Keratinocyte (primary cell): ENCODE measurements at regions not wholly inside any gene's neighbourhood (a gene's known extent, or its start where the extent isn't known, plus 50 kb on each side); places are given as distances from the start of the nearest gene placed in this dataset.

Experiments
- DNase-seq: peaks from one replicate; pipeline ENCODE4 v3.0.0-alpha.2; 2011; ENCODE audit warnings: low read depth, missing footprints, low spot score
- FAIRE-seq: peaks from 2 replicates; lab custom pipeline; 2011; peaks lifted over from hg19 to GRCh38; lab: Jason Lieb, UNC
- H2AFZ ChIP-seq: 2 replicates; pipeline ENCODE4 v1.6.0; 2012; ENCODE audit warnings: low read length, control low read depth, inconsistent platforms; ENCODE audit not compliant: control insufficient read depth
- H3K27ac ChIP-seq: 2 replicates; pipeline ENCODE4 v1.5.1; 2011; ENCODE audit warnings: low read length; ENCODE audit not compliant: control insufficient read depth, insufficient read depth
- H3K27me3 ChIP-seq: 3 replicates; pipeline ENCODE4 v1.6.0; 2011; ENCODE audit warnings: low read length; ENCODE audit not compliant: control insufficient read depth, insufficient read depth; ENCODE audit errors: extremely low read depth
- H3K36me3 ChIP-seq, 2 experiments: 2 replicates in 1 of 2; 3 replicates in 1 of 2; pipeline ENCODE4 v1.5.1; 2011; ENCODE audit warnings: low read length in 2 of 2, mild to moderate bottlenecking in 1 of 2; ENCODE audit not compliant: control insufficient read depth in 2 of 2, insufficient read depth in 2 of 2; ENCODE audit errors: extremely low read depth in 1 of 2
- H3K4me1 ChIP-seq: 3 replicates; pipeline ENCODE4 v1.5.1; 2011; ENCODE audit warnings: low read length; ENCODE audit not compliant: control insufficient read depth, insufficient read depth; ENCODE audit errors: extremely low read depth
- H3K4me2 ChIP-seq: 3 replicates; pipeline ENCODE4 v1.6.0; 2011; ENCODE audit warnings: low read depth, low read length; ENCODE audit not compliant: control insufficient read depth, insufficient read depth; ENCODE audit errors: extremely low read depth
- H3K4me3 ChIP-seq, 3 experiments: fragments of 200-600 bp in 1 of 3; sonication (generic) in 1 of 3; 2 replicates in 2 of 3; 3 replicates in 1 of 3; pipeline ENCODE4 v1.5.1; 2011 to 2016; ENCODE audit warnings: low read length in 3 of 3, mild to moderate bottlenecking in 3 of 3, control low read depth in 2 of 3, inconsistent platforms in 1 of 3, low read depth in 1 of 3, mixed read lengths in 1 of 3, mixed run types in 1 of 3, moderate library complexity in 1 of 3; ENCODE audit not compliant: control insufficient read depth in 2 of 3, insufficient read depth in 2 of 3; ENCODE audit errors: extremely low read depth in 1 of 3
- H3K79me2 ChIP-seq: 2 replicates; pipeline ENCODE4 v1.6.0; 2012; ENCODE audit warnings: low read length; ENCODE audit not compliant: control insufficient read depth, insufficient read depth
- H3K9ac ChIP-seq: 3 replicates; pipeline ENCODE4 v1.6.0; 2011; ENCODE audit warnings: low read length; ENCODE audit not compliant: control insufficient read depth, insufficient read depth; ENCODE audit errors: extremely low read depth
- H3K9me1 ChIP-seq: 3 replicates; pipeline ENCODE4 v1.6.0; 2011; ENCODE audit warnings: low read length; ENCODE audit not compliant: control insufficient read depth, insufficient read depth; ENCODE audit errors: extremely low read depth
- H3K9me3 ChIP-seq: 2 replicates; pipeline ENCODE4 v1.5.1; 2012; ENCODE audit warnings: low read depth, low read length; ENCODE audit not compliant: control insufficient read depth
- H4K20me1 ChIP-seq: 3 replicates; pipeline ENCODE4 v1.6.0; 2011; ENCODE audit warnings: low read length; ENCODE audit not compliant: control insufficient read depth, insufficient read depth; ENCODE audit errors: extremely low read depth
- EZH2 ChIP-seq: IDR thresholded peaks from one replicate; pipeline ENCODE4 v1.6.1; 2012; ENCODE audit warnings: inconsistent platforms, mild to moderate bottlenecking, low read length, moderate library complexity
- dilution Hi-C: fragments of 300-500 bp; cut with MboI; formaldehyde crosslinking; loops from one replicate; pipeline ENCODE4 v1.7.0; 2020; ENCODE audit warnings: low sequenced_read_pairs; ENCODE audit not compliant: extremely low pct_ligation_motif_present
- TF ChIP-seq, protein P1 (sequence below), 3 experiments: IDR thresholded peaks in 1 of 3; conservative IDR thresholded peaks in 1 of 3; optimal IDR thresholded peaks in 1 of 3; 2 replicates in 2 of 3; 3 replicates in 1 of 3; pipeline versions ENCODE3 to v1.5.1; 2011; ENCODE audit warnings: low read length in 3 of 3, mild to moderate bottlenecking in 3 of 3, moderate library complexity in 2 of 3, control low read depth in 1 of 3, inconsistent platforms in 1 of 3; ENCODE audit not compliant: insufficient read depth in 2 of 3; ENCODE audit errors: extremely low read depth in 1 of 3

DNA sequence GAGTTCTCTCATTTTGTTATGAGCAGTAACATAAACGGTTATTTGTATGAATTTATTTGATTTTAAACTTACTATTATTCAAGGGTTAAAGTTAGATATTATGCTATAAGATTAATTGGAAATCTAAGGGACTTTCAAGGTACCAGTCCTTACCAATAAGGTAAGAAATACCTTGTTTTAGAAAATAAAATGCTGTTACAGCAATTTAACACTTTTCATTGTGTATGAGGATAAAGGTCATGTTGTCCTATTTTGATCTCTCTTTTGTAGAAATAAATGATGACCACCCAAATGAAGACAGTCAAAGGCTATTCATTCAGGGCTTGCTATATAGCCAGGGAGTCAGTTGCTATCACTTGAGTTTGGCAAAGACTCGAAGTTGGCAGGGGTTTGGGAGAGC, 1185.9 kb upstream of the GOT2 start:
- no peaks in the 10 kb centered on the region for H3K27me3 ChIP-seq
- FAIRE-seq: no peak
- H3K9me1 ChIP-seq: no peaks in the 10 kb centered on the region
- H3K4me3 ChIP-seq: no peak overlapping the region
- H3K79me2 ChIP-seq: no peaks in the 10 kb centered on the region
- no peak overlapping the region for H2AFZ ChIP-seq
- DNase-seq: no peak
- dilution Hi-C loops: no loop called here
- H3K4me1 ChIP-seq: no peaks in the 10 kb centered on the region
- H3K9ac ChIP-seq: no peak overlapping the region
- no peaks in the 10 kb centered on the region for H3K9me3 ChIP-seq
- H3K36me3 ChIP-seq: no peaks in the 10 kb centered on the region
- H4K20me1 ChIP-seq: no peaks in the 10 kb centered on the region
- no peak overlapping the region for H3K4me2 ChIP-seq
- TF ChIP-seq, protein P1, sequence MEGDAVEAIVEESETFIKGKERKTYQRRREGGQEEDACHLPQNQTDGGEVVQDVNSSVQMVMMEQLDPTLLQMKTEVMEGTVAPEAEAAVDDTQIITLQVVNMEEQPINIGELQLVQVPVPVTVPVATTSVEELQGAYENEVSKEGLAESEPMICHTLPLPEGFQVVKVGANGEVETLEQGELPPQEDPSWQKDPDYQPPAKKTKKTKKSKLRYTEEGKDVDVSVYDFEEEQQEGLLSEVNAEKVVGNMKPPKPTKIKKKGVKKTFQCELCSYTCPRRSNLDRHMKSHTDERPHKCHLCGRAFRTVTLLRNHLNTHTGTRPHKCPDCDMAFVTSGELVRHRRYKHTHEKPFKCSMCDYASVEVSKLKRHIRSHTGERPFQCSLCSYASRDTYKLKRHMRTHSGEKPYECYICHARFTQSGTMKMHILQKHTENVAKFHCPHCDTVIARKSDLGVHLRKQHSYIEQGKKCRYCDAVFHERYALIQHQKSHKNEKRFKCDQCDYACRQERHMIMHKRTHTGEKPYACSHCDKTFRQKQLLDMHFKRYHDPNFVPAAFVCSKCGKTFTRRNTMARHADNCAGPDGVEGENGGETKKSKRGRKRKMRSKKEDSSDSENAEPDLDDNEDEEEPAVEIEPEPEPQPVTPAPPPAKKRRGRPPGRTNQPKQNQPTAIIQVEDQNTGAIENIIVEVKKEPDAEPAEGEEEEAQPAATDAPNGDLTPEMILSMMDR (optimal IDR thresholded peaks at IDR 0.05 in 1 of 3, IDR thresholded peaks at IDR 0.05 in 1 of 3, conservative IDR thresholded peaks at IDR 0.05 in 1 of 3; ENCODE audit: extremely low read depth in 1 of 3, insufficient read depth in 2 of 3, low read length in 3 of 3): no peak
- TF ChIP-seq EZH2: no peak
- H3K27ac ChIP-seq: no peak overlapping the region

DNA sequence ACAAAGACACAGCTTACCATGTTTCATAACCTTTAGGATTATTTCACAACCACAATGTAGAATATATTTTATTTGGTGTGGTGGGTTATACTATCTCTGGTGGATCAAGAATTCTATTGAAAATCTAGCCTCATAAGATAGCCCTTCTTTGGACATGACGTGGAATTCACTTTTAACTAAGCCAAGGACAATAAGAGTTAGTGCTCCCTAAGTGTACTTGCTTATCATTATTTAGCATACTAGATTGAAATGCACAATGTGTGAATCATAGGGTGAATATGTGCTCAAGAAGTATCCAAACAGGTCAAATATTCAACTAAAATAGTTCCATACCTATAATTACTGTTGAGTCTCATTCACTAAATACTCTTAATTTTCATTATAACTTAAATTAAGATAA, 1179.5 kb upstream of the GOT2 start:
- no peak for DNase-seq
- Histone ChIP-seq H3K27me3 (no peaks in the 10 kb centered on the region), H2AFZ (no peak overlapping the region), H3K4me3 (no peak overlapping the region), H3K79me2 (no peaks in the 10 kb centered on the region), H3K4me1 (no peaks in the 10 kb centered on the region), H3K36me3 (no peaks in the 10 kb centered on the region), H3K9ac (no peak overlapping the region), H3K4me2 (no peak overlapping the region), H3K9me1 (no peaks in the 10 kb centered on the region), H3K27ac (no peak overlapping the region), H3K9me3 (no peaks in the 10 kb centered on the region), H4K20me1 (no peaks in the 10 kb centered on the region)
- FAIRE-seq: no peak
- TF ChIP-seq, protein P1 (optimal IDR thresholded peaks at IDR 0.05 in 1 of 3, IDR thresholded peaks at IDR 0.05 in 1 of 3, conservative IDR thresholded peaks at IDR 0.05 in 1 of 3; ENCODE audit: extremely low read depth in 1 of 3, insufficient read depth in 2 of 3, low read length in 3 of 3): no peak
- TF ChIP-seq EZH2: no peak
- dilution Hi-C loops: no loop called here
